Neural cell (in vitro differentiated cells): ENCODE measurements at regions not wholly inside any gene's neighbourhood (a gene's known extent, or its start where the extent isn't known, plus 50 kb on each side); places are given as distances from the start of the nearest gene placed in this dataset.

Source experiments
- H2AFZ ChIP-seq: fragments of 200-600, 300-800 bp; sonication (generic), shearing (Covaris generic); 2 replicates; pipeline ENCODE4 v1.6.0; 2014; ENCODE audit warnings: low read depth, mild to moderate bottlenecking, antibody characterized with exemption, low read length, moderate library complexity
- H3F3A ChIP-seq: fragments of 200-600 bp; shearing (Covaris generic); 2 replicates; pipeline ENCODE4 v1.6.1; 2016; ENCODE audit warnings: mild to moderate bottlenecking, moderate library complexity, mixed read lengths, antibody characterized with exemption, low read length; ENCODE audit not compliant: insufficient read depth, poor library complexity, severe bottlenecking
- H3K27ac ChIP-seq: fragments of 200-600, 300-800 bp; sonication (generic), shearing (Covaris generic); 2 replicates; pipeline ENCODE4 v1.5.1; 2014; ENCODE audit warnings: mild to moderate bottlenecking, low read length, moderate library complexity
- H3K27me3 ChIP-seq: fragments of 300-800, 200-600 bp; sonication (generic), shearing (Covaris generic); 2 replicates; pipeline ENCODE4 v1.6.0; 2014; ENCODE audit warnings: mild to moderate bottlenecking, low read depth, low read length, moderate library complexity; ENCODE audit not compliant: insufficient read depth
- H3K36me3 ChIP-seq: fragments of 300-800, 200-600 bp; sonication (generic), shearing (Covaris generic); 2 replicates; pipeline ENCODE4 v1.5.1; 2014; ENCODE audit warnings: mild to moderate bottlenecking, antibody characterized with exemption, low read length, moderate library complexity; ENCODE audit not compliant: insufficient read depth
- H3K4me2 ChIP-seq: fragments of 300-800, 200-600 bp; sonication (generic), shearing (Covaris generic); 2 replicates; pipeline ENCODE4 v1.6.0; 2014; ENCODE audit warnings: mild to moderate bottlenecking, low read length
- H3K4me3 ChIP-seq: fragments of 300-800, 200-600 bp; sonication (generic), shearing (Covaris generic); 2 replicates; pipeline ENCODE4 v1.5.1; 2014; ENCODE audit warnings: mild to moderate bottlenecking, low read length, moderate library complexity
- H3K79me2 ChIP-seq: fragments of 200-600 bp; shearing (Covaris generic); replicated peaks from 2 replicates; pipeline ENCODE4 v1.6.0; 2014; ENCODE audit warnings: mild to moderate bottlenecking, low read length, moderate library complexity; ENCODE audit not compliant: insufficient read depth
- H3K9ac ChIP-seq: fragments of 300-800, 200-600 bp; sonication (generic), shearing (Covaris generic); 2 replicates; pipeline ENCODE4 v1.6.1; 2016; ENCODE audit warnings: mild to moderate bottlenecking, low read length, mixed read lengths
- H3K9me2 ChIP-seq: fragments of 200-600 bp; shearing (Covaris generic); 2 replicates; pipeline ENCODE4 v1.6.1; 2016; ENCODE audit warnings: mild to moderate bottlenecking, low read length, mixed read lengths; ENCODE audit not compliant: insufficient read depth
- H3K9me3 ChIP-seq: fragments of 200-600, 300-800 bp; sonication (generic), shearing (Covaris generic); 2 replicates; pipeline ENCODE4 v1.6.1; 2016; ENCODE audit warnings: mild to moderate bottlenecking, mixed run types, low read length, moderate library complexity, mixed read lengths
- H4K20me1 ChIP-seq: fragments of 200-600 bp; shearing (Covaris generic); 2 replicates; pipeline ENCODE4 v1.6.1; 2016; ENCODE audit warnings: mild to moderate bottlenecking, mixed run types; ENCODE audit not compliant: insufficient read depth
- EP300 ChIP-seq: fragments of 450-650 bp; conservative IDR thresholded peaks from 2 replicates; pipeline ENCODE4 v1.6.1; 2014; ENCODE audit warnings: antibody characterized with exemption, mild to moderate bottlenecking, moderate library complexity; ENCODE audit not compliant: poor library complexity, severe bottlenecking
- EZH2 ChIP-seq: fragments of 200-600, 300-800 bp; shearing (Covaris generic), sonication (generic); IDR thresholded peaks from 2 replicates; pipeline ENCODE4 v1.6.1; 2014; ENCODE audit warnings: antibody characterized with exemption, low read length, borderline replicate concordance, mild to moderate bottlenecking; ENCODE audit not compliant: insufficient read depth, poor library complexity, severe bottlenecking
- MXI1 ChIP-seq: fragments of 450-650 bp; conservative IDR thresholded peaks from 2 replicates; pipeline ENCODE4 v1.6.1; 2014; ENCODE audit warnings: antibody characterized with exemption, mild to moderate bottlenecking; ENCODE audit not compliant: poor library complexity, severe bottlenecking
- POLR2AphosphoS5 ChIP-seq: IDR thresholded peaks from 2 replicates; pipeline ENCODE4 v1.6.1; 2012
- RAD21 ChIP-seq: fragments of 450-650 bp; conservative IDR thresholded peaks from 2 replicates; pipeline ENCODE4 v1.6.1; 2014; ENCODE audit warnings: antibody characterized with exemption, mild to moderate bottlenecking, moderate library complexity
- SMC3 ChIP-seq: fragments of 450-650 bp; conservative IDR thresholded peaks from 2 replicates; pipeline ENCODE4 v1.6.1; 2014; ENCODE audit warnings: antibody characterized with exemption, mild to moderate bottlenecking, moderate library complexity; ENCODE audit not compliant: poor library complexity
- TAF1 ChIP-seq: IDR thresholded peaks from 2 replicates; pipeline ENCODE4 v1.6.1; 2012; ENCODE audit warnings: low read depth
- TF ChIP-seq, protein P1 (sequence below): IDR thresholded peaks from 2 replicates; pipeline ENCODE4 v1.6.1; 2012; ENCODE audit warnings: borderline replicate concordance
- TF ChIP-seq, protein P2 (sequence below): fragments of 450-650 bp; IDR thresholded peaks from 2 replicates; pipeline ENCODE4 v1.5.1; 2014; ENCODE audit warnings: antibody characterized with exemption, mild to moderate bottlenecking, moderate library complexity; ENCODE audit not compliant: poor library complexity, severe bottlenecking

DNA sequence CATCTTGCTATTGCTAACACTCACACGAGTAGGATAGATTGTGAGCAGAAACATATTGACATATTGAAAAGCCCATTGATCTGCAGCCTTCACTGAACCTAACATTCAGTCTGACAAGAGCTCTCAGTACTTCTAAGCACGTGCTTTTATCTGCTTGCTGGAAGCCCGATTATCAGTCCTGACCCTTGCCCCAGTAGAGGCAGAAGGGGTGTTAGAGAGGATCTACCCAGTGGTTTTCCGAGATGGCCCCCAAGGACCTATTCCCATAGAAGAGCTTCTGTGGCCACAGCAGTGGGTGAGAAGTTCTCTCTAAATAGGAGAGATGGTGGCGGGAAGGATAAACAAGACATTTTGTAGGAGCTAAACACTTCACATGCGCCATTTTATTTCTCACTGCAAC lies 290.9 kb upstream of the MAF start:
- H2AFZ ChIP-seq, result no peak overlapping the region
- TF ChIP-seq TAF1, result no peak
- TF ChIP-seq, protein P1, sequence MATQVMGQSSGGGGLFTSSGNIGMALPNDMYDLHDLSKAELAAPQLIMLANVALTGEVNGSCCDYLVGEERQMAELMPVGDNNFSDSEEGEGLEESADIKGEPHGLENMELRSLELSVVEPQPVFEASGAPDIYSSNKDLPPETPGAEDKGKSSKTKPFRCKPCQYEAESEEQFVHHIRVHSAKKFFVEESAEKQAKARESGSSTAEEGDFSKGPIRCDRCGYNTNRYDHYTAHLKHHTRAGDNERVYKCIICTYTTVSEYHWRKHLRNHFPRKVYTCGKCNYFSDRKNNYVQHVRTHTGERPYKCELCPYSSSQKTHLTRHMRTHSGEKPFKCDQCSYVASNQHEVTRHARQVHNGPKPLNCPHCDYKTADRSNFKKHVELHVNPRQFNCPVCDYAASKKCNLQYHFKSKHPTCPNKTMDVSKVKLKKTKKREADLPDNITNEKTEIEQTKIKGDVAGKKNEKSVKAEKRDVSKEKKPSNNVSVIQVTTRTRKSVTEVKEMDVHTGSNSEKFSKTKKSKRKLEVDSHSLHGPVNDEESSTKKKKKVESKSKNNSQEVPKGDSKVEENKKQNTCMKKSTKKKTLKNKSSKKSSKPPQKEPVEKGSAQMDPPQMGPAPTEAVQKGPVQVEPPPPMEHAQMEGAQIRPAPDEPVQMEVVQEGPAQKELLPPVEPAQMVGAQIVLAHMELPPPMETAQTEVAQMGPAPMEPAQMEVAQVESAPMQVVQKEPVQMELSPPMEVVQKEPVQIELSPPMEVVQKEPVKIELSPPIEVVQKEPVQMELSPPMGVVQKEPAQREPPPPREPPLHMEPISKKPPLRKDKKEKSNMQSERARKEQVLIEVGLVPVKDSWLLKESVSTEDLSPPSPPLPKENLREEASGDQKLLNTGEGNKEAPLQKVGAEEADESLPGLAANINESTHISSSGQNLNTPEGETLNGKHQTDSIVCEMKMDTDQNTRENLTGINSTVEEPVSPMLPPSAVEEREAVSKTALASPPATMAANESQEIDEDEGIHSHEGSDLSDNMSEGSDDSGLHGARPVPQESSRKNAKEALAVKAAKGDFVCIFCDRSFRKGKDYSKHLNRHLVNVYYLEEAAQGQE, result no peak
- TF ChIP-seq SMC3, result no peak
- TF ChIP-seq MXI1, result no peak
- TF ChIP-seq POLR2AphosphoS5, result no peak
- no peak for TF ChIP-seq RAD21
- no peaks in the 10 kb centered on the region for H3K9me2 ChIP-seq
- H3F3A ChIP-seq, result no peaks in the 10 kb centered on the region
- no peaks in the 10 kb centered on the region for H3K9me3 ChIP-seq
- no peaks in the 10 kb centered on the region for H3K27me3 ChIP-seq
- H4K20me1 ChIP-seq, result no peaks in the 10 kb centered on the region
- no peak overlapping the region for H3K9ac ChIP-seq
- H3K79me2 ChIP-seq, result no peaks in the 10 kb centered on the region
- H3K36me3 ChIP-seq, result no peaks in the 10 kb centered on the region
- H3K4me3 ChIP-seq, result no peak overlapping the region
- no peak overlapping the region for H3K4me2 ChIP-seq
- no peak overlapping the region for H3K27ac ChIP-seq

DNA sequence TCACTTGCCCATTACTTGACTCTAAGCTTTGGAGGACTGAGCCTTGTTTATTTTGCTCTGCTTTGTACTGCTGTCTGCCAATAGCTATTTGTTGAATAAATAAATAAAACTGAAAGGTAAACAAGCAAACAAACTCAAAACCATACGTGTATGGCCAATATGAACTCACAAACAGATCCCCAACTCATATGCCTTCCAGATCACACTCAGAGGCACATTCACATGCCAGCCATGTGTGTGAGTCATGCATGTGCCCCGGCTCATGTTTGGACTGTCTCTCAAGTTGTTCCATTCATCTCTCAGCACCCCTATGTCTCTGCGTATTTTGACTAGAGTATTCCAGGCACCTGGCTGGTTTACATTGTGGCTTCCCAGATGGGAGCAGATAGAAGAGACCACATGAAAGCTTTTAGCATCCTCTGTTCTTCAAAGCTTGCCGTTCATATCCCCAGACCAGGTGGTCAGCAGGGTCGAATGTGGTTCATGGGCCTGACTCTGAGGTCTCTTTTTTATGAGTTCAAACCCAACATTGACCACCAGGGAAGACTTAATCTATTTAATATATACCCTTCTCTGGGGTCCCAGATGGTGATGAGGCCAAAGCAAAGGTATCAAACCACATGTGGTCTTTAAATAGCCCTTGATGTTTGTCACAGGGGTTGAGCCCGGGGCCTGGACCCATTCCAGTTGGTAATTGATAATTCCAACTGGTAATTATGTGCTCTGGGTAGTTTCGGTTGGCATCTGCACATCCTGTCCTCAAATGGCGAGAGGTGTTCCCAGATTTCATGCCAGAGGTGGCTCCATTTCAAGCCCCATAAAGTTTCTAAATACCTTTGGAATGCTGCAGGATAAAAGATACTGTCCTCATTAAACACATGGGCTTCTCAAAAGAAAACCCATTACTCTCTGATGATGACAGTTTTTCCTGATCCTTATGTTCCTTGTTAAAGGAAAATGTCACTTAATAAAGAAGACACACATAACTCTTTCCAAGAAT lies 287.3 kb upstream of the MAF start:
- H3K9me2 ChIP-seq, result no peaks in the 10 kb centered on the region
- H3K79me2 ChIP-seq, result no peaks in the 10 kb centered on the region
- H4K20me1 ChIP-seq, result no peaks in the 10 kb centered on the region
- no peak overlapping the region for H3K4me3 ChIP-seq
- H3K27ac ChIP-seq, result no peak overlapping the region
- TF ChIP-seq MXI1, result no peak
- TF ChIP-seq, protein P1, result no peak
- TF ChIP-seq EZH2, result no peak
- TF ChIP-seq, protein P2, sequence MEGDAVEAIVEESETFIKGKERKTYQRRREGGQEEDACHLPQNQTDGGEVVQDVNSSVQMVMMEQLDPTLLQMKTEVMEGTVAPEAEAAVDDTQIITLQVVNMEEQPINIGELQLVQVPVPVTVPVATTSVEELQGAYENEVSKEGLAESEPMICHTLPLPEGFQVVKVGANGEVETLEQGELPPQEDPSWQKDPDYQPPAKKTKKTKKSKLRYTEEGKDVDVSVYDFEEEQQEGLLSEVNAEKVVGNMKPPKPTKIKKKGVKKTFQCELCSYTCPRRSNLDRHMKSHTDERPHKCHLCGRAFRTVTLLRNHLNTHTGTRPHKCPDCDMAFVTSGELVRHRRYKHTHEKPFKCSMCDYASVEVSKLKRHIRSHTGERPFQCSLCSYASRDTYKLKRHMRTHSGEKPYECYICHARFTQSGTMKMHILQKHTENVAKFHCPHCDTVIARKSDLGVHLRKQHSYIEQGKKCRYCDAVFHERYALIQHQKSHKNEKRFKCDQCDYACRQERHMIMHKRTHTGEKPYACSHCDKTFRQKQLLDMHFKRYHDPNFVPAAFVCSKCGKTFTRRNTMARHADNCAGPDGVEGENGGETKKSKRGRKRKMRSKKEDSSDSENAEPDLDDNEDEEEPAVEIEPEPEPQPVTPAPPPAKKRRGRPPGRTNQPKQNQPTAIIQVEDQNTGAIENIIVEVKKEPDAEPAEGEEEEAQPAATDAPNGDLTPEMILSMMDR, result no peak
- TF ChIP-seq EP300, result no peak
- no peak for TF ChIP-seq TAF1
- H3K4me2 ChIP-seq, result no peak overlapping the region
- no peaks in the 10 kb centered on the region for H3K27me3 ChIP-seq
- H3F3A ChIP-seq, result no peaks in the 10 kb centered on the region
- no peaks in the 10 kb centered on the region for H3K36me3 ChIP-seq
- H3K9ac ChIP-seq, result no peak overlapping the region
- no peak overlapping the region for H2AFZ ChIP-seq
- H3K9me3 ChIP-seq, result no peaks in the 10 kb centered on the region
